WTC11 (cell line): ENCODE measurements at regions not wholly inside any gene's neighbourhood (a gene's known extent, or its start where the extent isn't known, plus 50 kb on each side); places are given as distances from the start of the nearest gene placed in this dataset.

Experiments
- ATAC-seq: fragments of 200-7000 bp; cut with Tn5 transposase; 2 replicates; pipeline ENCODE4 v1.10.0; 2021; ENCODE audit warnings: mild to moderate bottlenecking, moderate library complexity
- CTCF ChIA-PET: fragments of 300-600 bp; sonication (Branson Sonifier 250); formaldehyde crosslinking; loops from one replicate; lab custom pipeline; 2021; ENCODE audit warnings: antibody characterized with exemption; lab: Charles Lee
- POLR2A ChIA-PET: fragments of 350-600 bp; sonication (Branson Sonifier 250); formaldehyde crosslinking; loops from one replicate; lab custom pipeline; 2021; ENCODE audit warnings: antibody characterized with exemption; lab: Charles Lee
- DNase-seq: peaks from one replicate; pipeline ENCODE4 v3.0.0; 2021; ENCODE audit warnings: low spot score
- H3K27ac Mint-ChIP-seq: 2 replicates; pipeline ENCODE4 v1.8.0; 2021; ENCODE audit warnings: mixed read lengths
- H3K27me3 Mint-ChIP-seq: 2 replicates; pipeline ENCODE4 v1.8.0; 2021; ENCODE audit warnings: low read depth, mild to moderate bottlenecking, moderate library complexity, mixed read lengths
- H3K36me3 Mint-ChIP-seq: 2 replicates; pipeline ENCODE4 v1.8.0; 2021; ENCODE audit warnings: mixed read lengths
- H3K4me1 Mint-ChIP-seq: 2 replicates; pipeline ENCODE4 v1.8.0; 2022; ENCODE audit warnings: mixed read lengths
- H3K4me3 Mint-ChIP-seq: 2 replicates; pipeline ENCODE4 v1.8.0; 2021; ENCODE audit warnings: mild to moderate bottlenecking, moderate library complexity, mixed read lengths
- H3K9me3 Mint-ChIP-seq: 2 replicates; pipeline ENCODE4 v1.8.0; 2021; ENCODE audit warnings: mixed read lengths
- ATF1 ChIP-seq: sonication (generic); formaldehyde crosslinking; IDR thresholded peaks from 2 replicates; pipeline ENCODE4 v1.8.1; 2023; ENCODE audit warnings: mild to moderate bottlenecking, moderate library complexity, missing genetic modification reagents
- ATF3 ChIP-seq: sonication (generic); formaldehyde crosslinking; conservative IDR thresholded peaks from 2 replicates; pipeline ENCODE4 v1.8.1; 2022; ENCODE audit warnings: mild to moderate bottlenecking, missing genetic modification reagents
- GRHL2 ChIP-seq: fragments of 250-450 bp; sonication (Bioruptor Pico); IDR thresholded peaks from 2 replicates; pipeline ENCODE4 v1.8.0; 2022; ENCODE audit warnings: mild to moderate bottlenecking, moderate library complexity; ENCODE audit not compliant: insufficient replicate concordance, severe bottlenecking
- HMGA2 ChIP-seq: fragments of 250-450 bp; sonication (Bioruptor Pico); IDR thresholded peaks from 2 replicates; pipeline ENCODE4 v1.4.0; 2021; ENCODE audit warnings: mild to moderate bottlenecking, moderate library complexity
- PREB ChIP-seq: sonication (generic); formaldehyde crosslinking; IDR thresholded peaks from 2 replicates; pipeline ENCODE4 v1.8.1; 2022; ENCODE audit warnings: mild to moderate bottlenecking, missing genetic modification reagents, moderate library complexity, borderline replicate concordance
- PRRX2 ChIP-seq: fragments of 250-450 bp; sonication (Bioruptor Pico); IDR thresholded peaks from 2 replicates; pipeline ENCODE4 v1.8.0; 2021; ENCODE audit warnings: mild to moderate bottlenecking
- STAT6 ChIP-seq: sonication (generic); formaldehyde crosslinking; conservative IDR thresholded peaks from 2 replicates; pipeline ENCODE4 v1.8.1; 2023; ENCODE audit warnings: mild to moderate bottlenecking, low read depth, missing genetic modification reagents, moderate library complexity
- ZBTB21 ChIP-seq: sonication (generic); formaldehyde crosslinking; IDR thresholded peaks from 2 replicates; pipeline ENCODE4 v1.8.1; 2023; ENCODE audit warnings: mild to moderate bottlenecking, missing genetic modification reagents, borderline replicate concordance
- ZNF671 ChIP-seq: fragments of 250-450 bp; sonication (Bioruptor Pico); IDR thresholded peaks from 2 replicates; pipeline ENCODE4 v1.8.0; 2021; ENCODE audit warnings: mild to moderate bottlenecking
- TF ChIP-seq, protein P1 (sequence below): sonication (generic); formaldehyde crosslinking; IDR thresholded peaks from 2 replicates; pipeline ENCODE4 v1.8.0; 2023; ENCODE audit warnings: mild to moderate bottlenecking, missing genetic modification reagents
- TF ChIP-seq, protein P2 (sequence below): sonication (generic); formaldehyde crosslinking; IDR thresholded peaks from 2 replicates; pipeline ENCODE4 v1.8.1; 2023; ENCODE audit warnings: mild to moderate bottlenecking, missing genetic modification reagents, borderline replicate concordance
- TF ChIP-seq, protein P3 (sequence below): sonication (generic); formaldehyde crosslinking; IDR thresholded peaks from 2 replicates; pipeline ENCODE4 v1.8.1; 2022; ENCODE audit warnings: low read depth, mild to moderate bottlenecking, moderate library complexity, missing genetic modification reagents, borderline replicate concordance
- TF ChIP-seq, protein P4 (sequence below): sonication (generic); formaldehyde crosslinking; IDR thresholded peaks from 2 replicates; pipeline ENCODE4 v1.8.1; 2023; ENCODE audit warnings: mild to moderate bottlenecking, missing genetic modification reagents
- TF ChIP-seq, protein P5 (sequence below): fragments of 200-600 bp; IDR thresholded peaks from 2 replicates; pipeline ENCODE4 v1.8.0; 2022; ENCODE audit warnings: antibody characterized with exemption

DNA sequence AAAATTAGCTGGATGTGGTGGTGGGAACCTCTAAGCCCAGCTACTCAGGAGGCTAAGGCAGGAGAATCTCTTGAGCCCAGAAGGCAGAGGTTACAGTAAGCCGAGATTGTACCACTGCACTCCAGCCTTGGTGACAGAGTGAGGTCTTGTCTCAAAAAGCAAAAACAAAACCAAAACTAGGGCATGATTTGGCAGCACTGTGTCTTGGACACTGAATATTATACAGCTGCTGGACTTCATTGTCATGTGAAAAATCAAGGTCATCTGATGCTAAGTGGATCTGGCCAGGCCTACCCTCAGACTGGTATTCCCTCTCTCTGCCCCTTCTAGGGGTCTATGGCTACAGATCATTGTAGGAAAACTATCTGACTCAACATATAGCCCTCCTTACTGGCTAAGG, 55.2 kb upstream of the MRPS6 start (continued):
- no peak for TF ChIP-seq STAT6 (CRISPR knock-in tag)
- TF ChIP-seq, protein P1, sequence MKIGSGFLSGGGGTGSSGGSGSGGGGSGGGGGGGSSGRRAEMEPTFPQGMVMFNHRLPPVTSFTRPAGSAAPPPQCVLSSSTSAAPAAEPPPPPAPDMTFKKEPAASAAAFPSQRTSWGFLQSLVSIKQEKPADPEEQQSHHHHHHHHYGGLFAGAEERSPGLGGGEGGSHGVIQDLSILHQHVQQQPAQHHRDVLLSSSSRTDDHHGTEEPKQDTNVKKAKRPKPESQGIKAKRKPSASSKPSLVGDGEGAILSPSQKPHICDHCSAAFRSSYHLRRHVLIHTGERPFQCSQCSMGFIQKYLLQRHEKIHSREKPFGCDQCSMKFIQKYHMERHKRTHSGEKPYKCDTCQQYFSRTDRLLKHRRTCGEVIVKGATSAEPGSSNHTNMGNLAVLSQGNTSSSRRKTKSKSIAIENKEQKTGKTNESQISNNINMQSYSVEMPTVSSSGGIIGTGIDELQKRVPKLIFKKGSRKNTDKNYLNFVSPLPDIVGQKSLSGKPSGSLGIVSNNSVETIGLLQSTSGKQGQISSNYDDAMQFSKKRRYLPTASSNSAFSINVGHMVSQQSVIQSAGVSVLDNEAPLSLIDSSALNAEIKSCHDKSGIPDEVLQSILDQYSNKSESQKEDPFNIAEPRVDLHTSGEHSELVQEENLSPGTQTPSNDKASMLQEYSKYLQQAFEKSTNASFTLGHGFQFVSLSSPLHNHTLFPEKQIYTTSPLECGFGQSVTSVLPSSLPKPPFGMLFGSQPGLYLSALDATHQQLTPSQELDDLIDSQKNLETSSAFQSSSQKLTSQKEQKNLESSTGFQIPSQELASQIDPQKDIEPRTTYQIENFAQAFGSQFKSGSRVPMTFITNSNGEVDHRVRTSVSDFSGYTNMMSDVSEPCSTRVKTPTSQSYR (CRISPR knock-in tag), result no peak

DNA sequence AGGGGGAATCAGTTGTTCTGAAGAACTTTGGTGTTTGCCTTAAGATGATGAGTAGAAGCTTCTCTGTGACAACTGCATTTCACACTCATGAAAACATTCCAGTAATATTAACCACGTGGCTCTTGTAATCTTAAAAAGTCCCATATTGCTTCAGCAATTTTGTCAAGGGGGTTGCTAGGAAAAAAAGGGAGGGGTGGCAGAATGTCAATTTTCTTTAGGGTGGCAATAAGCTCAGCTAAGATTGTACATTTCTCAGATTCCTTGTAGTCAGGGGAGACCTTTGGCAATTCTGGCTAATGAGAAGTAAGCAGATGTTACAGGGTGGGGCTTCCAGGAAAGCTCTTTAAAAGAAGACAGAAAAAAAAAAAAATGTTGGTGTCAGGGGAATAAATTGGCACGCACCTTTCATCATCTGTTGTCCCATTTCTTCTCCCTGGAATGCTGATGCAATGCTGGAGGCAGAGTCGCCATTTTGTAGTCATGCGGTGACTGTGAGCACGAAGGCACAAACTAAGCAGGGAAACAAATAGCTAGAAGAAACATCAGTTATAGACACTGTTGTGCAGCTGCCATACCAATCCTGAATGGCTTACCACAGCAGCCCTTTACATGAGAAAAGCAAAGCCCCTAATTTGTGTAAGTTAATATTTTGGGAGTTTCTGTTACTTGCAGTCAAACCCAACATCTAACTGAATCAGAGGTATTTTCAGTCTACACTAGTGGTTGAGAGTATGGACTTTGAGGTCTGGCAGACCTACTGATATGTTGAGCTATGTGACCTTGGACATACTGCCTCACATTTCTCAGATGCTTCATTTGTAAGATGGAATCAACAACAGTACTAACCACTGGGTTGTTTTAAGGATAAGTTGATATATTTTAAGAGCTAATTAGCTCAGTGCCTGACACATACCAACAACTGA, 56.1 kb upstream of the MRPS6 start:
- Mint-ChIP-seq H3K27me3 (peaks cover 2% of the 10 kb centered on the region; the same call in 1 of the 2 replicates), H3K9me3 (peaks cover 29% of the 10 kb centered on the region), H3K4me1 (peaks cover 17% of the 10 kb centered on the region), H3K36me3 (no peaks in the 10 kb centered on the region), H3K27ac (no peak overlapping the region), H3K4me3 (no peak overlapping the region)
- CTCF ChIA-PET, result interaction anchor here (1.2 to 1.9 kb wide), 2 partner anchors 23 to 93 kb away, joined by 4 read pairs; no protein-coding TSS in a partner anchor
- ATAC-seq (no peak), DNase-seq (no peak)
- TF ChIP-seq ZNF671 (no peak), HMGA2 (no peak), ATF1 (CRISPR knock-in tag) (no peak), GRHL2 (no peak), ZBTB21 (CRISPR knock-in tag) (no peak), PREB (CRISPR knock-in tag) (no peak), PRRX2 (no peak), ATF3 (no peak)
- TF ChIP-seq, protein P2, sequence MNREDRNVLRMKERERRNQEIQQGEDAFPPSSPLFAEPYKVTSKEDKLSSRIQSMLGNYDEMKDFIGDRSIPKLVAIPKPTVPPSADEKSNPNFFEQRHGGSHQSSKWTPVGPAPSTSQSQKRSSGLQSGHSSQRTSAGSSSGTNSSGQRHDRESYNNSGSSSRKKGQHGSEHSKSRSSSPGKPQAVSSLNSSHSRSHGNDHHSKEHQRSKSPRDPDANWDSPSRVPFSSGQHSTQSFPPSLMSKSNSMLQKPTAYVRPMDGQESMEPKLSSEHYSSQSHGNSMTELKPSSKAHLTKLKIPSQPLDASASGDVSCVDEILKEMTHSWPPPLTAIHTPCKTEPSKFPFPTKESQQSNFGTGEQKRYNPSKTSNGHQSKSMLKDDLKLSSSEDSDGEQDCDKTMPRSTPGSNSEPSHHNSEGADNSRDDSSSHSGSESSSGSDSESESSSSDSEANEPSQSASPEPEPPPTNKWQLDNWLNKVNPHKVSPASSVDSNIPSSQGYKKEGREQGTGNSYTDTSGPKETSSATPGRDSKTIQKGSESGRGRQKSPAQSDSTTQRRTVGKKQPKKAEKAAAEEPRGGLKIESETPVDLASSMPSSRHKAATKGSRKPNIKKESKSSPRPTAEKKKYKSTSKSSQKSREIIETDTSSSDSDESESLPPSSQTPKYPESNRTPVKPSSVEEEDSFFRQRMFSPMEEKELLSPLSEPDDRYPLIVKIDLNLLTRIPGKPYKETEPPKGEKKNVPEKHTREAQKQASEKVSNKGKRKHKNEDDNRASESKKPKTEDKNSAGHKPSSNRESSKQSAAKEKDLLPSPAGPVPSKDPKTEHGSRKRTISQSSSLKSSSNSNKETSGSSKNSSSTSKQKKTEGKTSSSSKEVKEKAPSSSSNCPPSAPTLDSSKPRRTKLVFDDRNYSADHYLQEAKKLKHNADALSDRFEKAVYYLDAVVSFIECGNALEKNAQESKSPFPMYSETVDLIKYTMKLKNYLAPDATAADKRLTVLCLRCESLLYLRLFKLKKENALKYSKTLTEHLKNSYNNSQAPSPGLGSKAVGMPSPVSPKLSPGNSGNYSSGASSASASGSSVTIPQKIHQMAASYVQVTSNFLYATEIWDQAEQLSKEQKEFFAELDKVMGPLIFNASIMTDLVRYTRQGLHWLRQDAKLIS (CRISPR knock-in tag), result no peak
- TF ChIP-seq, protein P3, sequence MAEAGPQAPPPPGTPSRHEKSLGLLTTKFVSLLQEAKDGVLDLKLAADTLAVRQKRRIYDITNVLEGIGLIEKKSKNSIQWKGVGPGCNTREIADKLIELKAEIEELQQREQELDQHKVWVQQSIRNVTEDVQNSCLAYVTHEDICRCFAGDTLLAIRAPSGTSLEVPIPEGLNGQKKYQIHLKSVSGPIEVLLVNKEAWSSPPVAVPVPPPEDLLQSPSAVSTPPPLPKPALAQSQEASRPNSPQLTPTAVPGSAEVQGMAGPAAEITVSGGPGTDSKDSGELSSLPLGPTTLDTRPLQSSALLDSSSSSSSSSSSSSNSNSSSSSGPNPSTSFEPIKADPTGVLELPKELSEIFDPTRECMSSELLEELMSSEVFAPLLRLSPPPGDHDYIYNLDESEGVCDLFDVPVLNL, result no peak
- TF ChIP-seq, protein P4, sequence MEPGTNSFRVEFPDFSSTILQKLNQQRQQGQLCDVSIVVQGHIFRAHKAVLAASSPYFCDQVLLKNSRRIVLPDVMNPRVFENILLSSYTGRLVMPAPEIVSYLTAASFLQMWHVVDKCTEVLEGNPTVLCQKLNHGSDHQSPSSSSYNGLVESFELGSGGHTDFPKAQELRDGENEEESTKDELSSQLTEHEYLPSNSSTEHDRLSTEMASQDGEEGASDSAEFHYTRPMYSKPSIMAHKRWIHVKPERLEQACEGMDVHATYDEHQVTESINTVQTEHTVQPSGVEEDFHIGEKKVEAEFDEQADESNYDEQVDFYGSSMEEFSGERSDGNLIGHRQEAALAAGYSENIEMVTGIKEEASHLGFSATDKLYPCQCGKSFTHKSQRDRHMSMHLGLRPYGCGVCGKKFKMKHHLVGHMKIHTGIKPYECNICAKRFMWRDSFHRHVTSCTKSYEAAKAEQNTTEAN, result no peak
- TF ChIP-seq, protein P5, sequence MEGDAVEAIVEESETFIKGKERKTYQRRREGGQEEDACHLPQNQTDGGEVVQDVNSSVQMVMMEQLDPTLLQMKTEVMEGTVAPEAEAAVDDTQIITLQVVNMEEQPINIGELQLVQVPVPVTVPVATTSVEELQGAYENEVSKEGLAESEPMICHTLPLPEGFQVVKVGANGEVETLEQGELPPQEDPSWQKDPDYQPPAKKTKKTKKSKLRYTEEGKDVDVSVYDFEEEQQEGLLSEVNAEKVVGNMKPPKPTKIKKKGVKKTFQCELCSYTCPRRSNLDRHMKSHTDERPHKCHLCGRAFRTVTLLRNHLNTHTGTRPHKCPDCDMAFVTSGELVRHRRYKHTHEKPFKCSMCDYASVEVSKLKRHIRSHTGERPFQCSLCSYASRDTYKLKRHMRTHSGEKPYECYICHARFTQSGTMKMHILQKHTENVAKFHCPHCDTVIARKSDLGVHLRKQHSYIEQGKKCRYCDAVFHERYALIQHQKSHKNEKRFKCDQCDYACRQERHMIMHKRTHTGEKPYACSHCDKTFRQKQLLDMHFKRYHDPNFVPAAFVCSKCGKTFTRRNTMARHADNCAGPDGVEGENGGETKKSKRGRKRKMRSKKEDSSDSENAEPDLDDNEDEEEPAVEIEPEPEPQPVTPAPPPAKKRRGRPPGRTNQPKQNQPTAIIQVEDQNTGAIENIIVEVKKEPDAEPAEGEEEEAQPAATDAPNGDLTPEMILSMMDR, result no peak
- POLR2A ChIA-PET, result interaction anchor here (0.5 kb wide), 1 partner anchor 86 kb away, joined by 3 read pairs; no protein-coding TSS in a partner anchor
